CD4-positive, alpha-beta T cell (primary cell): ENCODE measurements at regions not wholly inside any gene's neighbourhood (a gene's known extent, or its start where the extent isn't known, plus 50 kb on each side); places are given as distances from the start of the nearest gene placed in this dataset.

Experiments used
- ATAC-seq: fragments of 200-7000 bp; cut with Tn5 transposase; one replicate; pipeline ENCODE4 v1.10.0; 2022; ENCODE audit warnings: mild to moderate bottlenecking; ENCODE audit not compliant: poor library complexity
- CTCF ChIA-PET: fragments of 350-600 bp; sonication (Branson Sonifier 250); formaldehyde crosslinking; loops from one replicate; lab custom pipeline; 2021; ENCODE audit warnings: antibody characterized with exemption, inconsistent platforms; lab: Charles Lee
- POLR2A ChIA-PET: fragments of 350-600 bp; sonication (Branson Sonifier 250); formaldehyde crosslinking; loops from one replicate; lab custom pipeline; 2021; ENCODE audit warnings: antibody characterized with exemption, inconsistent platforms; lab: Charles Lee
- DNase-seq, 14 experiments: peaks; one replicate each; pipeline ENCODE4 v3.0.0-alpha.2; 2013 to 2020; ENCODE audit warnings: mixed read lengths in 2 of 14
- H3K27ac ChIP-seq, 2 donors: one replicate each; pipeline versions ENCODE4 v1.5.1 to v1.7.0; 2013; ENCODE audit warnings: low read length in 2 of 2, low read depth in 1 of 2, mild to moderate bottlenecking in 1 of 2
- H3K27me3 ChIP-seq, 2 experiments: 1 replicate in 1 of 2; 2 replicates in 1 of 2; pipeline versions ENCODE4 v1.6.1 to v1.7.0; 2013; ENCODE audit warnings: low read length in 2 of 2, control low read depth in 1 of 2, mild to moderate bottlenecking in 1 of 2, moderate library complexity in 1 of 2; ENCODE audit not compliant: insufficient read depth in 2 of 2, control insufficient read depth in 1 of 2
- H3K36me3 ChIP-seq: one replicate; pipeline ENCODE4 v1.6.1; 2013; ENCODE audit warnings: low read length, control low read depth; ENCODE audit not compliant: insufficient read depth
- H3K4me1 ChIP-seq: one replicate; pipeline ENCODE4 v1.6.1; 2013; ENCODE audit warnings: low read length, control low read depth; ENCODE audit not compliant: insufficient read depth
- H3K4me3 ChIP-seq: one replicate; pipeline ENCODE4 v1.5.1; 2013; ENCODE audit warnings: mild to moderate bottlenecking, low read length, moderate library complexity
- H3K9me3 ChIP-seq, 2 experiments: 1 replicate in 1 of 2; 2 replicates in 1 of 2; pipeline versions ENCODE4 v1.6.1 to v1.7.0; 2013; ENCODE audit warnings: low read length in 2 of 2, mild to moderate bottlenecking in 2 of 2, control low read depth in 1 of 2, moderate library complexity in 1 of 2; ENCODE audit not compliant: control insufficient read depth in 1 of 2, insufficient read depth in 1 of 2
- H3K27ac Mint-ChIP-seq: one replicate; pipeline ENCODE4 v1.8.0; 2020; ENCODE audit warnings: mixed read lengths
- H3K27me3 Mint-ChIP-seq: one replicate; pipeline ENCODE4 v1.8.0; 2021; ENCODE audit warnings: mixed read lengths
- H3K36me3 Mint-ChIP-seq: one replicate; pipeline ENCODE4 v1.8.0; 2021; ENCODE audit warnings: low read depth, mixed read lengths
- H3K4me1 Mint-ChIP-seq: one replicate; pipeline ENCODE4 v1.8.0; 2021; ENCODE audit warnings: low read depth, mixed read lengths
- H3K4me3 Mint-ChIP-seq: one replicate; pipeline ENCODE4 v1.8.0; 2020; ENCODE audit warnings: mild to moderate bottlenecking, mixed read lengths
- H3K9me3 Mint-ChIP-seq: one replicate; pipeline ENCODE4 v1.8.0; 2020; ENCODE audit warnings: mixed read lengths
- CTCF ChIP-seq: fragments of 200-600 bp; IDR thresholded peaks from one replicate; pipeline ENCODE4 v1.8.0; 2022; ENCODE audit warnings: antibody characterized with exemption, mild to moderate bottlenecking
- intact Hi-C, 2 experiments: fragments of 100-400 bp; cut with DNase I in 1 of 2; cut with micrococcal nuclease in 1 of 2; formaldehyde crosslinking; loops; one replicate each; pipeline versions ENCODE4 v1.15.1 to v1.9.0; 2023 to 2025; cut with DNase I, micrococcal nuclease

GRCh38 chr11:97883086-97883485 lies 1137.7 kb upstream of the CNTN5 start:
- no peaks in the 10 kb centered on the region for H3K27me3 Mint-ChIP-seq
- no peaks in the 10 kb centered on the region for H3K36me3 Mint-ChIP-seq
- DNase-seq (no peak), ATAC-seq (no peak)
- ChIA-PET POLR2A (no interaction called here), CTCF (no interaction called here)
- no peak overlapping the region for H3K27ac Mint-ChIP-seq
- Histone ChIP-seq H3K4me3 (no peak overlapping the region), H3K27ac (no peak overlapping the region), H3K36me3 (no peaks in the 10 kb centered on the region), H3K27me3 (no peaks in the 10 kb centered on the region), H3K9me3 (no peaks in the 10 kb centered on the region), H3K4me1 (no peaks in the 10 kb centered on the region)
- TF ChIP-seq CTCF = no peak
- no peak overlapping the region for H3K4me3 Mint-ChIP-seq
- H3K4me1 Mint-ChIP-seq = no peaks in the 10 kb centered on the region
- H3K9me3 Mint-ChIP-seq = no peaks in the 10 kb centered on the region
- intact Hi-C loops = no loop called here

- Histone ChIP-seq H3K4me3 (no peak overlapping the region), H3K27ac (no peak overlapping the region), H3K36me3 (no peaks in the 10 kb centered on the region), H3K4me1 (no peaks in the 10 kb centered on the region), H3K27me3 (no peaks in the 10 kb centered on the region), H3K9me3 (peaks cover 0 to 5% of the 10 kb centered on the region in 2 experiments)
- intact Hi-C loops = no loop called here
- ChIA-PET POLR2A (no interaction called here), CTCF (no interaction called here)
- no peak for DNase-seq
- no peak overlapping the region for H3K27ac Mint-ChIP-seq
- no peaks in the 10 kb centered on the region for H3K27me3 Mint-ChIP-seq
- no peak for TF ChIP-seq CTCF
- H3K4me1 Mint-ChIP-seq = no peaks in the 10 kb centered on the region
- no peak for ATAC-seq
- H3K36me3 Mint-ChIP-seq = no peaks in the 10 kb centered on the region
- H3K9me3 Mint-ChIP-seq = peaks cover 12% of the 10 kb centered on the region
- no peak overlapping the region for H3K4me3 Mint-ChIP-seq
Observed at GRCh38 chr11:97888641-97889040, 1132.1 kb upstream of the CNTN5 start.

GRCh38 chr11:97890466-97890865 lies 1130.3 kb upstream of the CNTN5 start:
- Mint-ChIP-seq H3K36me3 (no peaks in the 10 kb centered on the region), H3K27me3 (no peaks in the 10 kb centered on the region)
- CTCF ChIA-PET = no interaction called here

More at GRCh38 chr11:97890466-97890865, 1130.3 kb upstream of the CNTN5 start:
- no peak for DNase-seq
- no peaks in the 10 kb centered on the region for H3K27me3 ChIP-seq
- ATAC-seq = no peak
- TF ChIP-seq CTCF = no peak
- intact Hi-C loops = no loop called here
- H3K4me3 ChIP-seq = no peak overlapping the region
- Mint-ChIP-seq H3K9me3 (peaks cover 12% of the 10 kb centered on the region), H3K4me3 (no peak overlapping the region), H3K4me1 (no peaks in the 10 kb centered on the region), H3K27ac (no peak overlapping the region)
- POLR2A ChIA-PET = no interaction called here
- H3K4me1 ChIP-seq = no peaks in the 10 kb centered on the region
- no peak overlapping the region for H3K27ac ChIP-seq
- peaks cover 0 to 5% of the 10 kb centered on the region in 2 experiments for H3K9me3 ChIP-seq
- no peaks in the 10 kb centered on the region for H3K36me3 ChIP-seq
